Smooth muscle cell (in vitro differentiated cells): ENCODE measurements at regions not wholly inside any gene's neighbourhood (a gene's known extent, or its start where the extent isn't known, plus 50 kb on each side); places are given as distances from the start of the nearest gene placed in this dataset.

ENCODE experiments used
- DNase-seq: peaks from one replicate; lab custom pipeline; 2025; ENCODE audit not compliant: unreplicated experiment; lab: John Stamatoyannopoulos, UW
- H2AFZ ChIP-seq: fragments of 200-600 bp; sonication (generic); 2 replicates; pipeline ENCODE4 v1.6.0; 2016; ENCODE audit warnings: antibody characterized with exemption, low read depth, mild to moderate bottlenecking
- H3F3A ChIP-seq: fragments of 200-600 bp; sonication (generic); 2 replicates; pipeline ENCODE4 v1.6.0; 2017; ENCODE audit warnings: antibody characterized with exemption, low read depth
- H3K27ac ChIP-seq: fragments of 200-600 bp; sonication (generic); 2 replicates; pipeline ENCODE4 v1.5.1; 2016; ENCODE audit warnings: low read depth, mild to moderate bottlenecking
- H3K27me3 ChIP-seq: fragments of 200-600 bp; sonication (generic); 2 replicates; pipeline ENCODE4 v1.6.1; 2016; ENCODE audit warnings: low read depth, mild to moderate bottlenecking
- H3K36me3 ChIP-seq: fragments of 200-600 bp; sonication (generic); 2 replicates; pipeline ENCODE4 v1.5.1; 2016; ENCODE audit warnings: low read depth
- H3K4me1 ChIP-seq: fragments of 200-600 bp; sonication (generic); 2 replicates; pipeline ENCODE4 v1.5.1; 2016; ENCODE audit warnings: low read depth
- H3K4me2 ChIP-seq: fragments of 200-600 bp; sonication (generic); 2 replicates; pipeline ENCODE4 v1.6.0; 2016; ENCODE audit warnings: mild to moderate bottlenecking
- H3K4me3 ChIP-seq: fragments of 200-600 bp; sonication (generic); 2 replicates; pipeline ENCODE4 v1.5.1; 2016; ENCODE audit warnings: mild to moderate bottlenecking
- H3K79me2 ChIP-seq: fragments of 200-600 bp; sonication (generic); 2 replicates; pipeline ENCODE4 v1.6.0; 2016; ENCODE audit warnings: low read depth, mild to moderate bottlenecking
- H3K9ac ChIP-seq: fragments of 200-600 bp; sonication (generic); 2 replicates; pipeline ENCODE4 v1.6.0; 2016; ENCODE audit warnings: low read depth
- H3K9me3 ChIP-seq: fragments of 200-600 bp; sonication (generic); replicated peaks from 2 replicates; pipeline ENCODE4 v1.5.1; 2016; ENCODE audit warnings: low read depth
- H4K20me1 ChIP-seq: fragments of 200-600 bp; sonication (generic); 2 replicates; pipeline ENCODE4 v1.6.0; 2016; ENCODE audit warnings: low read depth
- CTCF ChIP-seq: fragments of 200-600 bp; sonication (generic); IDR thresholded peaks from 2 replicates; pipeline ENCODE4 v1.5.1; 2017; ENCODE audit warnings: borderline replicate concordance, mild to moderate bottlenecking, antibody characterized with exemption; ENCODE audit not compliant: insufficient read depth, poor library complexity, severe bottlenecking
- WGBS: methylation state at CpG from one replicate; pipeline ENCODE4 v1.1.7; 2016; ENCODE audit warnings: low lambda C conversion rate; 5-methylcytosine and 5-hydroxymethylcytosine counted together

DNA sequence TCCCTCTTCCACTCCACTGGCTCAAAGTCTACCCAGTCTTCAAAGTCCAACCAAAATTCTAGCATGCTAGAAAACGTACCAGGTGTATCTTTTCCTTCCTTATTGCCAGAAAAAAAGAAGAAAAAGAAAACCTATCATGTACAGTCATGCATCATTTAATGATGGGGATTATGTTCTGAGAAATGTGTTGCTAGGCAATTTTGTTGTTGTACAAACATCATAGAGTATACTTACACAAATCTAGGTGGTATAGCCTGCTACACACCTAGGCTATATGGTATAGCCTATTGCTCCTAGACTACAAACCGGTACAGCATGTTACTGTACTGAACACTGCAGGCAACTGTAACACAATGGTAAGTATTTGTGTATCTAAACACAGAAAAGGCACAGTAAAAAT is 104.8 kb downstream of the SREK1 start:
- no peak for TF ChIP-seq CTCF
- Histone ChIP-seq H3K27ac (no peak overlapping the region), H3K9me3 (no peaks in the 10 kb centered on the region), H3K4me3 (no peak overlapping the region), H3F3A (no peaks in the 10 kb centered on the region), H2AFZ (no peak overlapping the region), H4K20me1 (no peaks in the 10 kb centered on the region), H3K36me3 (no peaks in the 10 kb centered on the region), H3K4me2 (no peak overlapping the region), H3K79me2 (no peaks in the 10 kb centered on the region), H3K27me3 (no peaks in the 10 kb centered on the region), H3K9ac (no peak overlapping the region), H3K4me1 (no peaks in the 10 kb centered on the region)
- DNase-seq = no peak
- 90% methylated on average over 2 of the region's 2 CpGs for WGBS

DNA sequence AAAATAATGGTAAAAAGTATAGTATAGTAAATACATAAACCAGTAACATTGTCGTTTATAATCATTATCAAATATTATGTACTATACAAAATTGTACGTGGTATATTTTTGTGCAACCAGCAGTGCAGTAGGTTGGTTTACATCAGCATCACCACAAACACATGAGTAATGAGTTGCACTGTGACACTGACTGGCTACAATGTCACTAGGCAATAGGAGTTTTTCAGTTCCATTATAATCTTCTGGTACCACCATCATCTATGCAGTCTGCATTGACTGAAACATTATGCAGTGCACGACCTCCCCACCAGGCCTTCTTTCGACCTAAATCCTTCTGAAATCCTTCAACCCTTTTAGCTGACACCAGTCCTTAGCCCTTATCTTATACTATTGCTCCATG is 105.8 kb downstream of the SREK1 start:
- no peak overlapping the region for H3K4me2 ChIP-seq
- no peaks in the 10 kb centered on the region for H4K20me1 ChIP-seq
- no peaks in the 10 kb centered on the region for H3K4me1 ChIP-seq
- H3K4me3 ChIP-seq = no peak overlapping the region
- DNase-seq = no peak
- no peak overlapping the region for H3K27ac ChIP-seq
- no peak overlapping the region for H3K9ac ChIP-seq
- no peak overlapping the region for H2AFZ ChIP-seq
- no peaks in the 10 kb centered on the region for H3K9me3 ChIP-seq
- H3K27me3 ChIP-seq = no peaks in the 10 kb centered on the region
- no peaks in the 10 kb centered on the region for H3F3A ChIP-seq
- no peaks in the 10 kb centered on the region for H3K36me3 ChIP-seq
- no peak for TF ChIP-seq CTCF
- no peaks in the 10 kb centered on the region for H3K79me2 ChIP-seq
- 68% methylated on average over 4 of the region's 4 CpGs for WGBS

DNA sequence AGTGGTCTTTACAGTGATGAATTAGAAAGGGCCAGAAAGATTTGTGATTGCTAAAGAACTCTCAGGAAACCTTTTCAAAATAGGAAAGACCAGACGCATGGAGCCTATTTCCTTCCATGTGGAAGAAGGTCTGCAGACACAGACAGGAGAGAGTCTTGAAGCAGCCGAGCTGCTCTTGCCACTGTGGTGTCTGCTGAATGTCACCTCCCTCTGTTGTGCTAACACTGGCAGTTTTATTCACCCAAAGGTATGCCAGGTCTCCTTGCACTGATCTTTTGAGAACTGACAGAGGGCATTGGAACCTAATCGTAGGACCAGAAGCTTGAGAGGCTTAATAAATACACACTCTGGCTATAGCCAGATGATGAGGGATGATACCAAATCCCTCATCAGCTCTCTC is 108.7 kb downstream of the SREK1 start:
- Histone ChIP-seq H3K27ac (no peak overlapping the region), H3K9ac (no peak overlapping the region), H3K4me2 (no peak overlapping the region), H3F3A (no peaks in the 10 kb centered on the region), H3K36me3 (no peaks in the 10 kb centered on the region), H3K4me1 (no peaks in the 10 kb centered on the region), H3K9me3 (no peaks in the 10 kb centered on the region), H3K79me2 (no peaks in the 10 kb centered on the region), H3K4me3 (no peak overlapping the region), H2AFZ (no peak overlapping the region), H4K20me1 (no peaks in the 10 kb centered on the region), H3K27me3 (no peaks in the 10 kb centered on the region)
- TF ChIP-seq CTCF = no peak
- no peak for DNase-seq
- 55% methylated on average over 3 of the region's 3 CpGs for WGBS

DNA sequence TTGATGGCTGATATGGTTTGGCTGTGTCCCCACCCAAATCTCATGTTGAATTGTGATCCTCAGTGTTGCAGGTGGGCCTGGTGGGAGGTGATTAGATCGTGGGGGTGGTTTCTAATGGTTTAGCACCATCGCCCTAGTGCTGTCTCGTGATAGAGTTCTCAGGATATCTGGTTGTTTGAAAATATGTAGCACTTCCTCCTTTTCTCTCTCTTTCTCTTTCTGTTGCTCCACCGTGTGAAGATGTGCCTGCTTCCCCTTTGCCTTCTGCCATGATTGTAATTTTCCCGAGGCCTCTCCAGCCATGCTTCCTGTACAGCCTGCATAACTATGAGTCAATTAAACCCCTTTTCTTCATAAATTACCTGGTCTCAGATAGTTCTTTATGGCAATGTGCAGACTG is 111.6 kb downstream of the SREK1 start:
- Histone ChIP-seq H3K4me1 (no peaks in the 10 kb centered on the region), H3K36me3 (no peaks in the 10 kb centered on the region), H3K4me3 (no peak overlapping the region), H3K27ac (no peak overlapping the region), H3F3A (no peaks in the 10 kb centered on the region), H3K9ac (no peak overlapping the region), H3K4me2 (no peak overlapping the region), H3K79me2 (no peaks in the 10 kb centered on the region), H3K27me3 (no peaks in the 10 kb centered on the region), H3K9me3 (no peaks in the 10 kb centered on the region), H2AFZ (no peak overlapping the region), H4K20me1 (no peaks in the 10 kb centered on the region)
- DNase-seq = no peak
- 89% methylated on average over 5 of the region's 5 CpGs for WGBS
- no peak for TF ChIP-seq CTCF
